SK-N-SH treated with all-trans-retinoic acid at 6 μM for 48 hours (cell line): ENCODE measurements at regions not wholly inside any gene's neighbourhood (a gene's known extent, or its start where the extent isn't known, plus 50 kb on each side); places are given as distances from the start of the nearest gene placed in this dataset.

Source experiments
- ATAC-seq: fragments of 200-7000 bp; cut with Tn5 transposase; 3 replicates; pipeline ENCODE4 v1.9.1; 2020; ENCODE audit warnings: mild to moderate bottlenecking, moderate library complexity
- ARNTL ChIP-seq: fragments of 450-650 bp; formaldehyde crosslinking; IDR thresholded peaks from 2 replicates; pipeline ENCODE4 v1.5.0; 2020; ENCODE audit warnings: low read depth, mild to moderate bottlenecking, moderate library complexity, borderline replicate concordance
- BACH2 ChIP-seq: fragments of 250-450 bp; sonication (Bioruptor Pico); IDR thresholded peaks from 2 replicates; pipeline ENCODE4 v1.9.0; 2021; ENCODE audit warnings: mild to moderate bottlenecking, borderline replicate concordance
- CSDC2 ChIP-seq: fragments of 250-450 bp; sonication (Bioruptor Pico); IDR thresholded peaks from 2 replicates; pipeline ENCODE4 v1.5.0; 2020; ENCODE audit warnings: mild to moderate bottlenecking, moderate library complexity
- ESRRG ChIP-seq: fragments of 250-450 bp; sonication (Bioruptor Pico); IDR thresholded peaks from 2 replicates; pipeline ENCODE4 v1.6.1; 2021; ENCODE audit warnings: mild to moderate bottlenecking
- ISL1 ChIP-seq: fragments of 250-450 bp; sonication (Bioruptor Pico); IDR thresholded peaks from 2 replicates; pipeline ENCODE4 v2.1.2; 2022; ENCODE audit warnings: mild to moderate bottlenecking, moderate library complexity
- OSR1 ChIP-seq: fragments of 250-450 bp; sonication (Bioruptor Pico); IDR thresholded peaks from 2 replicates; pipeline ENCODE4 v1.8.0; 2022; ENCODE audit warnings: moderate library complexity, mild to moderate bottlenecking, inconsistent platforms
- PATZ1 ChIP-seq: fragments of 250-450 bp; sonication (Bioruptor Pico); IDR thresholded peaks from 2 replicates; pipeline ENCODE4 v1.8.0; 2020; ENCODE audit warnings: mild to moderate bottlenecking, moderate library complexity, borderline replicate concordance
- PPARA ChIP-seq: fragments of 250-450 bp; sonication (Bioruptor Pico); IDR thresholded peaks from 2 replicates; pipeline ENCODE4 v1.5.0; 2020; ENCODE audit warnings: mild to moderate bottlenecking, borderline replicate concordance
- SNAI2 ChIP-seq: fragments of 250-450 bp; sonication (Bioruptor Pico); IDR thresholded peaks from 2 replicates; pipeline ENCODE4 v1.5.0; 2020; ENCODE audit warnings: mild to moderate bottlenecking, moderate library complexity
- TOX ChIP-seq: fragments of 250-450 bp; sonication (Bioruptor Pico); IDR thresholded peaks from 2 replicates; pipeline ENCODE4 v1.8.0; 2021; ENCODE audit warnings: mild to moderate bottlenecking, moderate library complexity, borderline replicate concordance
- ZC3H10 ChIP-seq: fragments of 250-450 bp; sonication (Bioruptor Pico); IDR thresholded peaks from 2 replicates; pipeline ENCODE4 v1.5.1; 2021; ENCODE audit warnings: mild to moderate bottlenecking, moderate library complexity
- ZFP3 ChIP-seq: fragments of 250-450 bp; sonication (Bioruptor Pico); IDR thresholded peaks from 2 replicates; pipeline ENCODE4 v1.5.0; 2020; ENCODE audit warnings: mild to moderate bottlenecking, moderate library complexity
- ZFP30 ChIP-seq: fragments of 450-650 bp; formaldehyde crosslinking; IDR thresholded peaks from 2 replicates; pipeline ENCODE4 v1.5.0; 2022; ENCODE audit warnings: mild to moderate bottlenecking, moderate library complexity
- ZNF565 ChIP-seq: fragments of 450-650 bp; formaldehyde crosslinking; conservative IDR thresholded peaks from 2 replicates; pipeline ENCODE4 v1.5.0; 2020; ENCODE audit warnings: low read depth, mild to moderate bottlenecking, moderate library complexity
- ZNF70 ChIP-seq: fragments of 450-650 bp; formaldehyde crosslinking; IDR thresholded peaks from 2 replicates; pipeline ENCODE4 v1.5.0; 2020; ENCODE audit warnings: mild to moderate bottlenecking, moderate library complexity
- ZNF8 ChIP-seq: fragments of 450-650 bp; formaldehyde crosslinking; IDR thresholded peaks from 2 replicates; pipeline ENCODE4 v1.5.0; 2020; ENCODE audit warnings: mild to moderate bottlenecking, moderate library complexity
- TF ChIP-seq, protein P1 (sequence below): fragments of 250-450 bp; sonication (Bioruptor Pico); IDR thresholded peaks from 2 replicates; pipeline ENCODE4 v1.8.0; 2021; ENCODE audit warnings: low read depth, mild to moderate bottlenecking, moderate library complexity, borderline replicate concordance
- TF ChIP-seq, protein P2 (sequence below): fragments of 250-450 bp; sonication (Bioruptor Pico); IDR thresholded peaks from 2 replicates; pipeline ENCODE4 v1.5.0; 2020; ENCODE audit warnings: mild to moderate bottlenecking, moderate library complexity
- TF ChIP-seq, protein P3 (sequence below): fragments of 250-450 bp; sonication (Bioruptor Pico); IDR thresholded peaks from 2 replicates; pipeline ENCODE4 v1.5.1; 2020; ENCODE audit warnings: low read depth, mild to moderate bottlenecking, moderate library complexity

- no peak for TF ChIP-seq PATZ1 (CRISPR knock-in tag)
Observed at GRCh38 chr2:30029804-30030203, 108.4 kb upstream of the ALK start (continued).

GRCh38 chr2:30030361-30030760 is 109.0 kb upstream of the ALK start:
- no peak for TF ChIP-seq OSR1 (CRISPR knock-in tag)
- TF ChIP-seq ZFP30 (CRISPR knock-in tag), result no peak
- no peak for TF ChIP-seq ISL1 (CRISPR knock-in tag)
- no peak for TF ChIP-seq CSDC2
- TF ChIP-seq ZNF8 (CRISPR knock-in tag), result no peak
- TF ChIP-seq, protein P1, sequence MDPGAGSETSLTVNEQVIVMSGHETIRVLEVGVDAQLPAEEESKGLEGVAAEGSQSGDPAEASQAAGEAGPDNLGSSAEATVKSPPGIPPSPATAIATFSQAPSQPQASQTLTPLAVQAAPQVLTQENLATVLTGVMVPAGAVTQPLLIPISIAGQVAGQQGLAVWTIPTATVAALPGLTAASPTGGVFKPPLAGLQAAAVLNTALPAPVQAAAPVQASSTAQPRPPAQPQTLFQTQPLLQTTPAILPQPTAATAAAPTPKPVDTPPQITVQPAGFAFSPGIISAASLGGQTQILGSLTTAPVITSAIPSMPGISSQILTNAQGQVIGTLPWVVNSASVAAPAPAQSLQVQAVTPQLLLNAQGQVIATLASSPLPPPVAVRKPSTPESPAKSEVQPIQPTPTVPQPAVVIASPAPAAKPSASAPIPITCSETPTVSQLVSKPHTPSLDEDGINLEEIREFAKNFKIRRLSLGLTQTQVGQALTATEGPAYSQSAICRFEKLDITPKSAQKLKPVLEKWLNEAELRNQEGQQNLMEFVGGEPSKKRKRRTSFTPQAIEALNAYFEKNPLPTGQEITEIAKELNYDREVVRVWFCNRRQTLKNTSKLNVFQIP (CRISPR knock-in tag), result no peak
- TF ChIP-seq ZFP3 (CRISPR knock-in tag), result no peak
- TF ChIP-seq ZNF70 (CRISPR knock-in tag), result no peak
- TF ChIP-seq PPARA, result no peak
- TF ChIP-seq ARNTL (CRISPR knock-in tag), result no peak
- TF ChIP-seq ZC3H10 (CRISPR knock-in tag), result no peak
- no peak for TF ChIP-seq TOX (CRISPR knock-in tag)
- ATAC-seq, result no peak

DNA sequence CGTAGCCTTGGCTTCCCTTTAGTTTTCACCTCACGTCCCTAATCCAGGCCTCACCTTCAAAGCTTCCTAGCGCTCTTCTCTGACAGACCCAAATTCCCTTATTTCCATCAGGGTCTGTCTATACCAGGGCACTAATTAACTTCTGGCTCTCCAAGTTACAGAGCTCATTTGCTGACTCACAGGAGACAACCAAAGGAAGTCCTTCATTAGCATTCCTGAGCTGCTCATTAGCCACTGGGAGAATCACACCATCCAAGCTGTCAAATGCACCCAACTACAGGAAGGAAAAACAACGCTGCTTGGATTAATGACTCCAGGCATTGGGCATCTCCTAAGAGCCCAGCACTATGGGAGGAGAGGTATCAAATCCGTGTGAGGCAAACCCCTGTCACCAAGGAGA is 109.8 kb upstream of the ALK start:
- no peak for ATAC-seq
- no peak for TF ChIP-seq PPARA
- TF ChIP-seq SNAI2, result no peak
- TF ChIP-seq, all 23 proteins: peak for 0

GRCh38 chr2:30034052-30034775 is 112.6 kb upstream of the YPEL5 start:
- ATAC-seq, result no peak
- no peak for TF ChIP-seq ZFP3 (CRISPR knock-in tag)
- TF ChIP-seq BACH2 (CRISPR knock-in tag), result no peak
- TF ChIP-seq, protein P2, sequence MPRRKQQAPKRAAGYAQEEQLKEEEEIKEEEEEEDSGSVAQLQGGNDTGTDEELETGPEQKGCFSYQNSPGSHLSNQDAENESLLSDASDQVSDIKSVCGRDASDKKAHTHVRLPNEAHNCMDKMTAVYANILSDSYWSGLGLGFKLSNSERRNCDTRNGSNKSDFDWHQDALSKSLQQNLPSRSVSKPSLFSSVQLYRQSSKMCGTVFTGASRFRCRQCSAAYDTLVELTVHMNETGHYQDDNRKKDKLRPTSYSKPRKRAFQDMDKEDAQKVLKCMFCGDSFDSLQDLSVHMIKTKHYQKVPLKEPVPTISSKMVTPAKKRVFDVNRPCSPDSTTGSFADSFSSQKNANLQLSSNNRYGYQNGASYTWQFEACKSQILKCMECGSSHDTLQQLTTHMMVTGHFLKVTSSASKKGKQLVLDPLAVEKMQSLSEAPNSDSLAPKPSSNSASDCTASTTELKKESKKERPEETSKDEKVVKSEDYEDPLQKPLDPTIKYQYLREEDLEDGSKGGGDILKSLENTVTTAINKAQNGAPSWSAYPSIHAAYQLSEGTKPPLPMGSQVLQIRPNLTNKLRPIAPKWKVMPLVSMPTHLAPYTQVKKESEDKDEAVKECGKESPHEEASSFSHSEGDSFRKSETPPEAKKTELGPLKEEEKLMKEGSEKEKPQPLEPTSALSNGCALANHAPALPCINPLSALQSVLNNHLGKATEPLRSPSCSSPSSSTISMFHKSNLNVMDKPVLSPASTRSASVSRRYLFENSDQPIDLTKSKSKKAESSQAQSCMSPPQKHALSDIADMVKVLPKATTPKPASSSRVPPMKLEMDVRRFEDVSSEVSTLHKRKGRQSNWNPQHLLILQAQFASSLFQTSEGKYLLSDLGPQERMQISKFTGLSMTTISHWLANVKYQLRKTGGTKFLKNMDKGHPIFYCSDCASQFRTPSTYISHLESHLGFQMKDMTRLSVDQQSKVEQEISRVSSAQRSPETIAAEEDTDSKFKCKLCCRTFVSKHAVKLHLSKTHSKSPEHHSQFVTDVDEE (CRISPR knock-in tag), result no peak
- TF ChIP-seq ZC3H10 (CRISPR knock-in tag), result no peak
- TF ChIP-seq ARNTL (CRISPR knock-in tag), result no peak
- TF ChIP-seq PATZ1 (CRISPR knock-in tag), result no peak
- no peak for TF ChIP-seq ZNF565

DNA sequence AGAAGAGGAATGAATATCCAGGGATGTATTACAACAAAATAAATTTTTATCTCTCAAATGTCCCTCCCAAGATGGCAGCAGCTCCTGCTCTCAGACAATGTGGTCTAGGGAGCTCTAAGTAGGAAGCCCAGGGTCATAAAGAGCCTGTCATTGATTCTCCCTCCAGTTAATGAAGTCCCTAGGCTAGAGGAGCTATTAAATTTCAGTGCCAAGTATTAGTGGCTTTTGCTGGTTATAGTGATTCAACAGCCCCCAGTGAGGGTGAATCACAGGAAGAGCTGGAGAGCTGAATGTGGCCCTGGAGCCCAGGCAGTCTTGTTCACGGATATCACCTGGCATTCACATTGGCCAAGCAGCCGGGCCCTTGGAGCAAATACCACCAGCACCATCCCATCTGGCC is 109.8 kb upstream of the YPEL5 start:
- no peak for ATAC-seq
- no peak for TF ChIP-seq ZNF8 (CRISPR knock-in tag)
- no peak for TF ChIP-seq ZC3H10 (CRISPR knock-in tag)
- TF ChIP-seq ISL1 (CRISPR knock-in tag), result no peak
- no peak for TF ChIP-seq ESRRG (CRISPR knock-in tag)
- no peak for TF ChIP-seq ZFP30 (CRISPR knock-in tag)
- TF ChIP-seq, protein P3, sequence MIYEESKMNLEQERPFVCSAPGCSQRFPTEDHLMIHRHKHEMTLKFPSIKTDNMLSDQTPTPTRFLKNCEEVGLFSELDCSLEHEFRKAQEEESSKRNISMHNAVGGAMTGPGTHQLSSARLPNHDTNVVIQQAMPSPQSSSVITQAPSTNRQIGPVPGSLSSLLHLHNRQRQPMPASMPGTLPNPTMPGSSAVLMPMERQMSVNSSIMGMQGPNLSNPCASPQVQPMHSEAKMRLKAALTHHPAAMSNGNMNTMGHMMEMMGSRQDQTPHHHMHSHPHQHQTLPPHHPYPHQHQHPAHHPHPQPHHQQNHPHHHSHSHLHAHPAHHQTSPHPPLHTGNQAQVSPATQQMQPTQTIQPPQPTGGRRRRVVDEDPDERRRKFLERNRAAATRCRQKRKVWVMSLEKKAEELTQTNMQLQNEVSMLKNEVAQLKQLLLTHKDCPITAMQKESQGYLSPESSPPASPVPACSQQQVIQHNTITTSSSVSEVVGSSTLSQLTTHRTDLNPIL (CRISPR knock-in tag), result no peak
- no peak for TF ChIP-seq ZNF565
- no peak for TF ChIP-seq PPARA
- TF ChIP-seq BACH2 (CRISPR knock-in tag), result no peak
- no peak for TF ChIP-seq ZNF70 (CRISPR knock-in tag)
- TF ChIP-seq SNAI2, result no peak
- TF ChIP-seq ZFP3 (CRISPR knock-in tag), result no peak
- TF ChIP-seq, protein P1 (CRISPR knock-in tag), result no peak
- no peak for TF ChIP-seq OSR1 (CRISPR knock-in tag)
